Astrocyte (in vitro differentiated cells and primary cell): ENCODE measurements at regions not wholly inside any gene's neighbourhood (a gene's known extent, or its start where the extent isn't known, plus 50 kb on each side); places are given as distances from the start of the nearest gene placed in this dataset.

Experiments used
- EZH2 ChIP-seq: IDR thresholded peaks from 2 replicates; pipeline ENCODE4 v1.6.1; 2012; ENCODE audit warnings: mild to moderate bottlenecking, low read length, inconsistent platforms; ENCODE audit not compliant: insufficient read depth
- TF ChIP-seq, protein P1 (sequence below): IDR thresholded peaks from 2 replicates; pipeline ENCODE4 v1.5.1; 2011; ENCODE audit warnings: low read depth, mild to moderate bottlenecking, inconsistent platforms, low read length, moderate library complexity; ENCODE audit not compliant: insufficient read depth

DNA sequence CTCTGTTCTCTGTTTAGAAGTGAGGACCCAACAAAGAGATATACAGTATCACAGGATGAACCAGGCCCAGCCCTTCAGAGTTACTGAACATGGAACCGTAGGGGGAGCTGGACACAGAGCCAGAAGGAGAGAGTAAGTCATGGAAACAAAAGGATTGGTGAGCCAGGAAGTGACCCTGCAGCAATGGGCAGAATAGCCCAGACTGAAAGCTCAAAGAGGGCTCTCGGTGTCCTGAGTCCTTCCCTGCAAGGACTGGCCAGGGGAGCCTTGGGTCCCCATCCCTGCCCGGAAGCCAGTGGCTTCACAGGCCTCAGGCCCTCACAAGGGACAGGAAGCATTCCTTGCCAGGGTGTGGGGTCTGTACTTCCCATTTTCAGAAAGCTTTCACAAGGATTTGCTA lies 150.6 kb downstream of the SPATA19 start:
- TF ChIP-seq, protein P1, sequence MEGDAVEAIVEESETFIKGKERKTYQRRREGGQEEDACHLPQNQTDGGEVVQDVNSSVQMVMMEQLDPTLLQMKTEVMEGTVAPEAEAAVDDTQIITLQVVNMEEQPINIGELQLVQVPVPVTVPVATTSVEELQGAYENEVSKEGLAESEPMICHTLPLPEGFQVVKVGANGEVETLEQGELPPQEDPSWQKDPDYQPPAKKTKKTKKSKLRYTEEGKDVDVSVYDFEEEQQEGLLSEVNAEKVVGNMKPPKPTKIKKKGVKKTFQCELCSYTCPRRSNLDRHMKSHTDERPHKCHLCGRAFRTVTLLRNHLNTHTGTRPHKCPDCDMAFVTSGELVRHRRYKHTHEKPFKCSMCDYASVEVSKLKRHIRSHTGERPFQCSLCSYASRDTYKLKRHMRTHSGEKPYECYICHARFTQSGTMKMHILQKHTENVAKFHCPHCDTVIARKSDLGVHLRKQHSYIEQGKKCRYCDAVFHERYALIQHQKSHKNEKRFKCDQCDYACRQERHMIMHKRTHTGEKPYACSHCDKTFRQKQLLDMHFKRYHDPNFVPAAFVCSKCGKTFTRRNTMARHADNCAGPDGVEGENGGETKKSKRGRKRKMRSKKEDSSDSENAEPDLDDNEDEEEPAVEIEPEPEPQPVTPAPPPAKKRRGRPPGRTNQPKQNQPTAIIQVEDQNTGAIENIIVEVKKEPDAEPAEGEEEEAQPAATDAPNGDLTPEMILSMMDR, result no peak
- TF ChIP-seq EZH2, result no peak
